PC-9 (cell line): ENCODE measurements at regions not wholly inside any gene's neighbourhood (a gene's known extent, or its start where the extent isn't known, plus 50 kb on each side); places are given as distances from the start of the nearest gene placed in this dataset.

Experiments used
- EZH2 ChIP-seq: fragments of 200-600 bp; sonication (generic); IDR thresholded peaks from 2 replicates; pipeline ENCODE4 v1.8.0; 2017; ENCODE audit warnings: antibody characterized with exemption, low read depth
- TF ChIP-seq, protein P1 (sequence below): fragments of 200-600 bp; sonication (generic); conservative IDR thresholded peaks from 2 replicates; pipeline ENCODE4 v1.6.1; 2017; ENCODE audit warnings: mixed run types, antibody characterized with exemption, mild to moderate bottlenecking, moderate library complexity

DNA sequence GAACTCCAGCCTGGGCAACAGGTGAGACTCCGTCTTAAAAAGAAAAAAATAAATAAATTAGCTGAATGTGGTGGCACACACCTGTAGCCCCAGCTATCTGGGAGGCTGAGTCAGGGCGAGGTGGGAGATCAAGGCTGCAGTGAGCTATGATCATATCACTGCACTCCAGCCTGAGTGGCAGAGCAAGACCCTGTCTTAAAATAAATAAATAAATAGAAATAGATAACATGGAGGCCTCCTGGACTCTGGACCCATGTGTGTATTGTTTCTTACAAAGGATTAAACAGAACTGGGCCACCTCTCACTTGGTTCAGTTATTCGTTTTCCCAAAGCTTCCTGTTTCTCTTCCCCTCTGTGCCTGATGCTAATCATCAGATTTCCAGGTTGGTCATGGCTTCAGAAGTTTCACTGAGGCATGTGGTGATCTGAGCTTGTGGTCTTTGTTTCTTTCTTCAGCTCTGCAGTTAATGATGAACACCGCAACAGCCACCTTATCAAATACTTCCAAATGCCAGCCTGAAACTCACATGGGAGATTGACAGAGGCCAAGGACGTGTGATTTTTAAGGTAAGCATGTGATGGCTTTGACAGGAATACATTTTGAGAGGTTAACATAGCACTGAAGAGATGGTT, 83.3 kb upstream of the MAP4K4 start:
- TF ChIP-seq, protein P1, sequence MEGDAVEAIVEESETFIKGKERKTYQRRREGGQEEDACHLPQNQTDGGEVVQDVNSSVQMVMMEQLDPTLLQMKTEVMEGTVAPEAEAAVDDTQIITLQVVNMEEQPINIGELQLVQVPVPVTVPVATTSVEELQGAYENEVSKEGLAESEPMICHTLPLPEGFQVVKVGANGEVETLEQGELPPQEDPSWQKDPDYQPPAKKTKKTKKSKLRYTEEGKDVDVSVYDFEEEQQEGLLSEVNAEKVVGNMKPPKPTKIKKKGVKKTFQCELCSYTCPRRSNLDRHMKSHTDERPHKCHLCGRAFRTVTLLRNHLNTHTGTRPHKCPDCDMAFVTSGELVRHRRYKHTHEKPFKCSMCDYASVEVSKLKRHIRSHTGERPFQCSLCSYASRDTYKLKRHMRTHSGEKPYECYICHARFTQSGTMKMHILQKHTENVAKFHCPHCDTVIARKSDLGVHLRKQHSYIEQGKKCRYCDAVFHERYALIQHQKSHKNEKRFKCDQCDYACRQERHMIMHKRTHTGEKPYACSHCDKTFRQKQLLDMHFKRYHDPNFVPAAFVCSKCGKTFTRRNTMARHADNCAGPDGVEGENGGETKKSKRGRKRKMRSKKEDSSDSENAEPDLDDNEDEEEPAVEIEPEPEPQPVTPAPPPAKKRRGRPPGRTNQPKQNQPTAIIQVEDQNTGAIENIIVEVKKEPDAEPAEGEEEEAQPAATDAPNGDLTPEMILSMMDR = no peak
- no peak for TF ChIP-seq EZH2
